ENCODE measurements at regions not wholly inside any gene's neighbourhood (a gene's known extent, or its start where the extent isn't known, plus 50 kb on each side); places are given as distances from the start of the nearest gene placed in this dataset.

GRCh38 chr22:49259839-49260615 lies 567.6 kb downstream of the BRD1 start:
- TF ChIP-seq EP300 (IDR thresholded peaks at IDR 0.05), result no peak
- WGBS, 3 donors, result 82 to 87% (median 87%) methylated on average over 8 of the region's 8 CpGs
- Histone ChIP-seq H3K4me3 (no peak overlapping the region), H3K9me3 (no peaks in the 10 kb centered on the region), H3K27me3 (no peaks in the 10 kb centered on the region), H3K27ac (no peak overlapping the region), H3K36me3 (no peaks in the 10 kb centered on the region), H3K4me1 (ENCODE audit: insufficient read depth) (no peaks in the 10 kb centered on the region)
- intact Hi-C loops (cut with DNase I), result no loop called here
- DNase-seq, result peak in 1 of 5 donors; percentile 9

GRCh38 chr22:49258107-49259010 lies 569.3 kb downstream of the BRD1 start:
- no peak for TF ChIP-seq POLR2A (IDR thresholded peaks at IDR 0.05)
- no peak for TF ChIP-seq CTCF (IDR thresholded peaks at IDR 0.05)
- no peak for TF ChIP-seq EP300 (IDR thresholded peaks at IDR 0.05)
- intact Hi-C loops (cut with DNase I), result no loop called here
- DNase-seq, result no peak
- Histone ChIP-seq H3K9me3 (no peaks in the 10 kb centered on the region), H3K4me3 (no peak overlapping the region), H3K36me3 (no peaks in the 10 kb centered on the region), H3K27me3 (no peaks in the 10 kb centered on the region), H3K4me1 (ENCODE audit: insufficient read depth) (no peaks in the 10 kb centered on the region), H3K27ac (no peak overlapping the region)
- 76 to 84% (median 82%) methylated on average over 31 of the region's 31 CpGs for WGBS, 3 donors

GRCh38 chr22:49257551-49257961 lies 570.1 kb downstream of the BRD1 start:
- no peaks in the 10 kb centered on the region for H3K36me3 ChIP-seq
- no peaks in the 10 kb centered on the region for H3K27me3 ChIP-seq
- TF ChIP-seq CTCF (IDR thresholded peaks at IDR 0.05) (no peak), EP300 (IDR thresholded peaks at IDR 0.05) (no peak), POLR2A (IDR thresholded peaks at IDR 0.05) (no peak)
- H3K27ac ChIP-seq, result no peak overlapping the region
- 81 to 87% (median 86%) methylated on average over 13 of the region's 13 CpGs for WGBS, 3 donors
- DNase-seq, result no peak
- H3K9me3 ChIP-seq, result no peaks in the 10 kb centered on the region
- H3K4me3 ChIP-seq, result no peak overlapping the region
- intact Hi-C loops (cut with DNase I), result no loop called here
- no peaks in the 10 kb centered on the region for H3K4me1 ChIP-seq (ENCODE audit: insufficient read depth)

GRCh38 chr22:49255741-49256318 lies 571.8 kb downstream of the BRD1 start:
- no peaks in the 10 kb centered on the region for H3K4me1 ChIP-seq (ENCODE audit: insufficient read depth)
- WGBS, 3 donors, result 76 to 80% (median 77%) methylated on average over 17 of the region's 17 CpGs
- no peaks in the 10 kb centered on the region for H3K9me3 ChIP-seq
- no peak for TF ChIP-seq CTCF (IDR thresholded peaks at IDR 0.05)
- H3K4me3 ChIP-seq, result no peak overlapping the region
- no peaks in the 10 kb centered on the region for H3K36me3 ChIP-seq
- intact Hi-C loops (cut with DNase I), result no loop called here
- H3K27ac ChIP-seq, result no peak overlapping the region
- H3K27me3 ChIP-seq, result no peaks in the 10 kb centered on the region
- no peak for DNase-seq
